ENCODE measurements at regions not wholly inside any gene's neighbourhood (a gene's known extent, or its start where the extent isn't known, plus 50 kb on each side); places are given as distances from the start of the nearest gene placed in this dataset.

GRCh38 chr13:86051134-86052103, 252.2 kb upstream of the SLITRK6 start:
- Histone ChIP-seq H4K20me1 (replicated peaks in 1 of 2; ENCODE audit: control insufficient read depth in 1 of 2, insufficient read depth in 2 of 2, low read length in 2 of 2) (no peaks in the 10 kb centered on the region), H3K4me3 (ENCODE audit: extremely low read depth in 1 of 4, insufficient read depth in 2 of 4, low read depth in 3 of 4, low read length in 4 of 4) (no peak overlapping the region), H3K18ac (ENCODE audit: extremely low read depth, low read length) (no peak overlapping the region), H3K4ac (replicated peaks; ENCODE audit: insufficient read length, low read depth, low read length) (no peak overlapping the region), H3K79me2 (ENCODE audit: control insufficient read depth in 1 of 2, insufficient read depth in 2 of 2, low read length in 2 of 2) (no peaks in the 10 kb centered on the region), H3K23me2 (ENCODE audit: low read depth, low read length) (no peaks in the 10 kb centered on the region), H3K27me3 (replicated peaks in 1 of 4; ENCODE audit: control insufficient read depth in 3 of 4, extremely low read depth in 1 of 4, insufficient read depth in 3 of 4, low read length in 3 of 4) (no peaks in the 10 kb centered on the region), H3K56ac (replicated peaks; ENCODE audit: insufficient read length, low read depth, low read length) (no peak overlapping the region), H2BK12ac (ENCODE audit: low read depth, low read length) (no peak overlapping the region), H3K9me3 (ENCODE audit: insufficient read depth in 2 of 2, low read depth in 1 of 2, low read length in 1 of 2) (no peaks in the 10 kb centered on the region), H4K8ac (ENCODE audit: extremely low read depth, insufficient read depth, low read length) (no peak overlapping the region), H2BK20ac (ENCODE audit: low read length) (no peak overlapping the region), H3K36me3 (ENCODE audit: control insufficient read depth in 2 of 4, insufficient read depth in 4 of 4, low read length in 3 of 4) (no peaks in the 10 kb centered on the region), H3K79me1 (ENCODE audit: low read depth, low read length) (no peaks in the 10 kb centered on the region), H3K23ac (ENCODE audit: insufficient read length) (no peak overlapping the region), H3K4me1 (replicated peaks in 1 of 4; ENCODE audit: control insufficient read depth in 3 of 4, insufficient read depth in 4 of 4, low read length in 3 of 4) (no peaks in the 10 kb centered on the region), H2BK15ac (ENCODE audit: low read length) (no peak overlapping the region), H4K91ac (replicated peaks; ENCODE audit: insufficient read length, low read length) (no peak overlapping the region), H2AK5ac (ENCODE audit: low read depth, low read length) (no peak overlapping the region), H3K9ac (replicated peaks in 1 of 4; ENCODE audit: extremely low read depth in 1 of 4, low read depth in 3 of 4, low read length in 3 of 4) (no peak overlapping the region), H3K4me2 (ENCODE audit: insufficient read depth in 1 of 2, low read depth in 2 of 2, low read length in 2 of 2) (no peak overlapping the region), H2AFZ (ENCODE audit: low read length) (peak overlapping the region; percentile 23; the same call in 1 of the 2 replicates), H2BK5ac (ENCODE audit: low read depth, low read length) (no peak overlapping the region), H4K5ac (ENCODE audit: insufficient read length, low read depth, low read length) (no peak overlapping the region), H3K27ac (ENCODE audit: low read depth, low read length) (no peak overlapping the region), H3K14ac (ENCODE audit: insufficient read length) (no peak overlapping the region), H2BK120ac (replicated peaks; ENCODE audit: low read depth, low read length) (no peak overlapping the region)
- WGBS, 2 experiments (ENCODE audit: extremely low coverage in 1 of 2, insufficient coverage in 1 of 2, insufficient read length in 1 of 2, insufficient replicate concordance in 2 of 2, low coverage in 1 of 2, low lambda C conversion rate in 2 of 2, missing lambda C conversion rate in 1 of 2), result 89% methylated on average over 5 of the region's 5 CpGs; no CpG with 5 or more reads in 1 of the 2 experiments
- CTCF ChIA-PET (ENCODE audit: partially characterized antibody), result no interaction called here
- TF ChIP-seq RNF2 (IDR thresholded peaks at IDR 0.05; ENCODE audit: borderline replicate concordance, low read depth, low read length, missing control alignments, poor library complexity, severe bottlenecking), result no peak
- TF ChIP-seq CTBP2 (IDR thresholded peaks at IDR 0.05; ENCODE audit: borderline replicate concordance, insufficient read depth, insufficient read length, low read length), result no peak
- TF ChIP-seq BACH1 (IDR thresholded peaks at IDR 0.05; ENCODE audit: low read length), result no peak
- TF ChIP-seq, protein P1, sequence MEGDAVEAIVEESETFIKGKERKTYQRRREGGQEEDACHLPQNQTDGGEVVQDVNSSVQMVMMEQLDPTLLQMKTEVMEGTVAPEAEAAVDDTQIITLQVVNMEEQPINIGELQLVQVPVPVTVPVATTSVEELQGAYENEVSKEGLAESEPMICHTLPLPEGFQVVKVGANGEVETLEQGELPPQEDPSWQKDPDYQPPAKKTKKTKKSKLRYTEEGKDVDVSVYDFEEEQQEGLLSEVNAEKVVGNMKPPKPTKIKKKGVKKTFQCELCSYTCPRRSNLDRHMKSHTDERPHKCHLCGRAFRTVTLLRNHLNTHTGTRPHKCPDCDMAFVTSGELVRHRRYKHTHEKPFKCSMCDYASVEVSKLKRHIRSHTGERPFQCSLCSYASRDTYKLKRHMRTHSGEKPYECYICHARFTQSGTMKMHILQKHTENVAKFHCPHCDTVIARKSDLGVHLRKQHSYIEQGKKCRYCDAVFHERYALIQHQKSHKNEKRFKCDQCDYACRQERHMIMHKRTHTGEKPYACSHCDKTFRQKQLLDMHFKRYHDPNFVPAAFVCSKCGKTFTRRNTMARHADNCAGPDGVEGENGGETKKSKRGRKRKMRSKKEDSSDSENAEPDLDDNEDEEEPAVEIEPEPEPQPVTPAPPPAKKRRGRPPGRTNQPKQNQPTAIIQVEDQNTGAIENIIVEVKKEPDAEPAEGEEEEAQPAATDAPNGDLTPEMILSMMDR (IDR thresholded peaks at IDR 0.05; ENCODE audit: control extremely low read depth in 1 of 3, insufficient read depth in 1 of 3, low read depth in 1 of 3, low read length in 3 of 3), result no peak
- FAIRE-seq (no peak), DNase-seq (ENCODE audit: low read depth in 1 of 2, low spot score in 2 of 2) (no peak)
- POLR2A ChIA-PET (ENCODE audit: partially characterized antibody), result no interaction called here
